DND-41 (cell line): ENCODE measurements at regions not wholly inside any gene's neighbourhood (a gene's known extent, or its start where the extent isn't known, plus 50 kb on each side); places are given as distances from the start of the nearest gene placed in this dataset.

Experiments
- ATAC-seq: fragments of 200-7000 bp; cut with Tn5 transposase; 3 replicates; pipeline ENCODE4 v1.9.1; 2021; ENCODE audit warnings: low read depth; ENCODE audit not compliant: insufficient read depth
- DNase-seq: peaks from one replicate; pipeline ENCODE4 v3.0.0-alpha.2; 2020
- H2AFZ ChIP-seq: 2 replicates; pipeline ENCODE4 v1.6.0; 2012; ENCODE audit warnings: low read depth, low read length
- H3K27ac ChIP-seq: 2 replicates; pipeline ENCODE4 v1.5.1; 2012; ENCODE audit warnings: low read length, inconsistent platforms
- H3K27me3 ChIP-seq: fragments of 200-600 bp; sonication (generic); 2 replicates; pipeline ENCODE4 v1.6.0; 2012; ENCODE audit warnings: low read length, mild to moderate bottlenecking, inconsistent platforms; ENCODE audit not compliant: insufficient read depth, poor library complexity
- H3K36me3 ChIP-seq: 2 replicates; pipeline ENCODE4 v1.5.1; 2012; ENCODE audit warnings: low read length, inconsistent platforms; ENCODE audit not compliant: insufficient read depth
- H3K4me1 ChIP-seq: 2 replicates; pipeline ENCODE4 v1.5.1; 2012; ENCODE audit warnings: mild to moderate bottlenecking, low read length; ENCODE audit not compliant: insufficient read depth
- H3K4me2 ChIP-seq: 2 replicates; pipeline ENCODE4 v1.6.0; 2012; ENCODE audit warnings: mild to moderate bottlenecking, moderate library complexity, low read length, inconsistent platforms; ENCODE audit not compliant: insufficient read depth
- H3K4me3 ChIP-seq, 2 experiments: fragments of 200-600 bp in 1 of 2; shearing (Covaris generic) in 1 of 2; 2 replicates each; pipeline ENCODE4 v1.5.1; 2012 to 2016; ENCODE audit warnings: inconsistent platforms in 2 of 2, low read length in 2 of 2, mild to moderate bottlenecking in 2 of 2, low read depth in 1 of 2, moderate library complexity in 1 of 2
- H3K79me2 ChIP-seq: 2 replicates; pipeline ENCODE4 v1.6.0; 2012; ENCODE audit warnings: low read length, inconsistent platforms; ENCODE audit not compliant: insufficient read depth
- H3K9ac ChIP-seq: 2 replicates; pipeline ENCODE4 v1.6.0; 2012; ENCODE audit warnings: low read depth, mild to moderate bottlenecking, inconsistent platforms, low read length, moderate library complexity
- H3K9me3 ChIP-seq: 2 replicates; pipeline ENCODE4 v1.5.1; 2012; ENCODE audit warnings: low read length, moderate library complexity, mild to moderate bottlenecking, inconsistent platforms; ENCODE audit not compliant: insufficient read depth, severe bottlenecking
- H4K20me1 ChIP-seq: 2 replicates; pipeline ENCODE4 v1.6.0; 2012; ENCODE audit warnings: low read length; ENCODE audit not compliant: insufficient read depth
- CTCF ChIP-seq: IDR thresholded peaks from 2 replicates; pipeline ENCODE4 v1.5.1; 2012; ENCODE audit warnings: borderline replicate concordance, low read length, moderate library complexity, mild to moderate bottlenecking; ENCODE audit not compliant: poor library complexity, severe bottlenecking; ENCODE audit errors: extremely low read depth
- EZH2 ChIP-seq: IDR thresholded peaks from 3 replicates; pipeline ENCODE4 v1.6.1; 2012; ENCODE audit warnings: borderline replicate concordance, low read depth, mild to moderate bottlenecking, moderate library complexity, low read length, inconsistent platforms; ENCODE audit not compliant: severe bottlenecking

GRCh38 chr3:74127256-74127655, 487.2 kb downstream of the CNTN3 start:
- Histone ChIP-seq H3K27me3 (no peaks in the 10 kb centered on the region), H3K9ac (no peak overlapping the region), H3K27ac (no peak overlapping the region), H2AFZ (no peak overlapping the region), H3K4me3 (no peak overlapping the region), H3K36me3 (no peaks in the 10 kb centered on the region), H3K4me1 (no peaks in the 10 kb centered on the region), H3K4me2 (no peak overlapping the region), H4K20me1 (no peaks in the 10 kb centered on the region), H3K9me3 (no peaks in the 10 kb centered on the region), H3K79me2 (no peaks in the 10 kb centered on the region)
- TF ChIP-seq EZH2 (no peak), CTCF (no peak)
- no peak for DNase-seq
- ATAC-seq = no peak

GRCh38 chr3:74124782-74125181, 489.7 kb downstream of the CNTN3 start:
- H3K27ac ChIP-seq = no peak overlapping the region
- H3K4me2 ChIP-seq = no peak overlapping the region
- no peak overlapping the region for H2AFZ ChIP-seq
- no peaks in the 10 kb centered on the region for H3K79me2 ChIP-seq
- no peaks in the 10 kb centered on the region for H4K20me1 ChIP-seq
- H3K27me3 ChIP-seq = no peaks in the 10 kb centered on the region
- TF ChIP-seq CTCF (no peak), EZH2 (no peak)
- ATAC-seq (no peak), DNase-seq (no peak)
- no peak overlapping the region for H3K9ac ChIP-seq
- no peaks in the 10 kb centered on the region for H3K9me3 ChIP-seq
- H3K4me1 ChIP-seq = no peaks in the 10 kb centered on the region
- H3K4me3 ChIP-seq = no peak overlapping the region
- H3K36me3 ChIP-seq = no peaks in the 10 kb centered on the region

DNA sequence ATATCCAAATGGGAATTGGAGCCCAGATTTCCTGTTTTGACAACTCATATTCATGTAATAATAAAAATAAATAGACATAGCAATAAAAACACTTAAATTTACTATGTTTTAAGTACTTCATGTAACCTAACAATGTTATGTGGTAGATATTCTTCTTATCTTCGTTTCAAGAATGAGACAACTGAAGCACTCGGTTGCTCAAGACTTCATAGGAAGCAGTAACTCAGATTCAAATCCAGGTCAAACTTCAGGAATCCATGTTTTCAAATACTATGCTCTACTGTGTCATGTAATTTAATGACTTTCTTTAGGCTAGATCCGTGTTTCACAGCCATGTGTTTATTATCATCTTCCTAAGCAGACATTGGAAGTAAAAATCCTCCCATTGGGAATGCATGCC, 492.2 kb downstream of the CNTN3 start:
- H3K27me3 ChIP-seq = no peaks in the 10 kb centered on the region
- H3K9ac ChIP-seq = no peak overlapping the region
- no peaks in the 10 kb centered on the region for H4K20me1 ChIP-seq
- TF ChIP-seq EZH2 = no peak
- TF ChIP-seq CTCF = no peak
- H3K79me2 ChIP-seq = no peaks in the 10 kb centered on the region
- no peak overlapping the region for H2AFZ ChIP-seq
- ATAC-seq = no peak
- H3K27ac ChIP-seq = no peak overlapping the region
- no peak for DNase-seq
- H3K4me2 ChIP-seq = no peak overlapping the region
- no peaks in the 10 kb centered on the region for H3K36me3 ChIP-seq
- no peaks in the 10 kb centered on the region for H3K9me3 ChIP-seq
- no peaks in the 10 kb centered on the region for H3K4me1 ChIP-seq
- no peak overlapping the region for H3K4me3 ChIP-seq

DNA sequence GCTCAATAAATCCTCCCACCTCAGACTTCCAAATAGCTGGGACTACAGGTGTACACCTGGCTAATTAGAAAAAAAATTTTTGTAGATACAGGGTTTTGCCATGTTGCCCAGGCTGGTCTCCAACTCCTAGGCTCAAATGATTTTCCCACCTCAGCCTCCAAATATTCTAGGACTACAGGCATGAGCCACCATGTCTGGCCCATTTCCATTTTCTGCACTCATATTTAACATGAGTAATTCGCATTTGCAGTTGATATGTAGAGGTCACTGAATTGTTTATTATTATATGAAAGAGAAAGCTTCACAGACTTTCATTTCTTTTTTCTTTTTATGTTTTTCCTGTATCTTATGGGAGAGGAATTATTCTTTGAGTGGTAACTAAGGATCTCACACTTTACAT, 492.7 kb downstream of the CNTN3 start:
- no peak overlapping the region for H3K9ac ChIP-seq
- no peak overlapping the region for H2AFZ ChIP-seq
- H3K27me3 ChIP-seq = no peaks in the 10 kb centered on the region
- no peak overlapping the region for H3K27ac ChIP-seq
- no peaks in the 10 kb centered on the region for H3K4me1 ChIP-seq
- TF ChIP-seq EZH2 = no peak
- no peak overlapping the region for H3K4me2 ChIP-seq
- H4K20me1 ChIP-seq = no peaks in the 10 kb centered on the region
- ATAC-seq = no peak
- no peaks in the 10 kb centered on the region for H3K9me3 ChIP-seq
- no peaks in the 10 kb centered on the region for H3K79me2 ChIP-seq
- no peak for DNase-seq
- no peaks in the 10 kb centered on the region for H3K36me3 ChIP-seq
- no peak overlapping the region for H3K4me3 ChIP-seq
